Vagina (tissue), 2 donors: ENCODE measurements at regions not wholly inside any gene's neighbourhood (a gene's known extent, or its start where the extent isn't known, plus 50 kb on each side); places are given as distances from the start of the nearest gene placed in this dataset.

Experiments used
- POLR2A ChIP-seq, 2 donors: fragments of 450-650 bp; IDR thresholded peaks; one replicate each; pipeline ENCODE4 v1.6.1; 2017; ENCODE audit warnings: antibody characterized with exemption in 2 of 2, mild to moderate bottlenecking in 2 of 2, moderate library complexity in 2 of 2
- POLR2AphosphoS5 ChIP-seq, 2 donors: sonication (generic); formaldehyde crosslinking; IDR thresholded peaks; one replicate each; pipeline ENCODE4 v1.9.0; 2017; ENCODE audit warnings: antibody characterized with exemption in 2 of 2, mild to moderate bottlenecking in 2 of 2, low read depth in 1 of 2; ENCODE audit not compliant: insufficient read depth in 1 of 2
- TF ChIP-seq, protein P1 (sequence below), 3 experiments: fragments of 450-650 bp in 2 of 3; fragments of 200-600 bp in 1 of 3; sonication (generic) in 1 of 3; IDR thresholded peaks; one replicate each; pipeline ENCODE4 v1.5.1; 2017 to 2019; ENCODE audit warnings: antibody characterized with exemption in 3 of 3, mild to moderate bottlenecking in 2 of 3, moderate library complexity in 2 of 3

DNA sequence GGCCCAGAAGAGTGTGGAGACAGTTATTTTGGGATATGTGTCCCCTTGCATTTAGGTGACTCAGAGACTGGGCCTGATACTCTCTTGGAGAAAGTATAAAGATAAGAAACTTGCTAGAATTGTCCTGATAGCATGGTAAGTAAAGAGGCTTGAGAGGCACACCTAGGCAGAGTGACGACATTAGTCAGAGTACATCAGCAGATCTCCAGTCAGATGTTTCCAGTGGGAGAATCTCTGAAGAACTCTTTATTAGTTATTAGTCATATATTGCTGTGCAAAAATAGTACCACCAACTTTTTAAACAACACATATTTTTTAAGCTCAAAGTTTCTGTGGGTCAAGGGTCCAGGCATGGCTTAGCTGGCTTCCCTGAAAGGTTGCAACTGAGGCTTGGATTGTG lies 182.6 kb downstream of the NEBL start:
- TF ChIP-seq, protein P1, sequence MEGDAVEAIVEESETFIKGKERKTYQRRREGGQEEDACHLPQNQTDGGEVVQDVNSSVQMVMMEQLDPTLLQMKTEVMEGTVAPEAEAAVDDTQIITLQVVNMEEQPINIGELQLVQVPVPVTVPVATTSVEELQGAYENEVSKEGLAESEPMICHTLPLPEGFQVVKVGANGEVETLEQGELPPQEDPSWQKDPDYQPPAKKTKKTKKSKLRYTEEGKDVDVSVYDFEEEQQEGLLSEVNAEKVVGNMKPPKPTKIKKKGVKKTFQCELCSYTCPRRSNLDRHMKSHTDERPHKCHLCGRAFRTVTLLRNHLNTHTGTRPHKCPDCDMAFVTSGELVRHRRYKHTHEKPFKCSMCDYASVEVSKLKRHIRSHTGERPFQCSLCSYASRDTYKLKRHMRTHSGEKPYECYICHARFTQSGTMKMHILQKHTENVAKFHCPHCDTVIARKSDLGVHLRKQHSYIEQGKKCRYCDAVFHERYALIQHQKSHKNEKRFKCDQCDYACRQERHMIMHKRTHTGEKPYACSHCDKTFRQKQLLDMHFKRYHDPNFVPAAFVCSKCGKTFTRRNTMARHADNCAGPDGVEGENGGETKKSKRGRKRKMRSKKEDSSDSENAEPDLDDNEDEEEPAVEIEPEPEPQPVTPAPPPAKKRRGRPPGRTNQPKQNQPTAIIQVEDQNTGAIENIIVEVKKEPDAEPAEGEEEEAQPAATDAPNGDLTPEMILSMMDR (IDR thresholded peaks at IDR 0.05) = no peak
- TF ChIP-seq POLR2A (IDR thresholded peaks at IDR 0.05) (no peak), POLR2AphosphoS5 (IDR thresholded peaks at IDR 0.05; ENCODE audit: insufficient read depth in 1 of 2, low read depth in 1 of 2) (no peak)
